Neural cell (in vitro differentiated cells): ENCODE measurements at regions not wholly inside any gene's neighbourhood (a gene's known extent, or its start where the extent isn't known, plus 50 kb on each side); places are given as distances from the start of the nearest gene placed in this dataset.

Source experiments
- H2AFZ ChIP-seq: fragments of 200-600, 300-800 bp; sonication (generic), shearing (Covaris generic); 2 replicates; pipeline ENCODE4 v1.6.0; 2014; ENCODE audit warnings: low read depth, mild to moderate bottlenecking, antibody characterized with exemption, low read length, moderate library complexity
- H3F3A ChIP-seq: fragments of 200-600 bp; shearing (Covaris generic); 2 replicates; pipeline ENCODE4 v1.6.1; 2016; ENCODE audit warnings: mild to moderate bottlenecking, moderate library complexity, mixed read lengths, antibody characterized with exemption, low read length; ENCODE audit not compliant: insufficient read depth, poor library complexity, severe bottlenecking
- H3K27ac ChIP-seq: fragments of 200-600, 300-800 bp; sonication (generic), shearing (Covaris generic); 2 replicates; pipeline ENCODE4 v1.5.1; 2014; ENCODE audit warnings: mild to moderate bottlenecking, low read length, moderate library complexity
- H3K27me3 ChIP-seq: fragments of 300-800, 200-600 bp; sonication (generic), shearing (Covaris generic); 2 replicates; pipeline ENCODE4 v1.6.0; 2014; ENCODE audit warnings: mild to moderate bottlenecking, low read depth, low read length, moderate library complexity; ENCODE audit not compliant: insufficient read depth
- H3K36me3 ChIP-seq: fragments of 300-800, 200-600 bp; sonication (generic), shearing (Covaris generic); 2 replicates; pipeline ENCODE4 v1.5.1; 2014; ENCODE audit warnings: mild to moderate bottlenecking, antibody characterized with exemption, low read length, moderate library complexity; ENCODE audit not compliant: insufficient read depth
- H3K4me2 ChIP-seq: fragments of 300-800, 200-600 bp; sonication (generic), shearing (Covaris generic); 2 replicates; pipeline ENCODE4 v1.6.0; 2014; ENCODE audit warnings: mild to moderate bottlenecking, low read length
- H3K4me3 ChIP-seq: fragments of 300-800, 200-600 bp; sonication (generic), shearing (Covaris generic); 2 replicates; pipeline ENCODE4 v1.5.1; 2014; ENCODE audit warnings: mild to moderate bottlenecking, low read length, moderate library complexity
- H3K79me2 ChIP-seq: fragments of 200-600 bp; shearing (Covaris generic); replicated peaks from 2 replicates; pipeline ENCODE4 v1.6.0; 2014; ENCODE audit warnings: mild to moderate bottlenecking, low read length, moderate library complexity; ENCODE audit not compliant: insufficient read depth
- H3K9ac ChIP-seq: fragments of 300-800, 200-600 bp; sonication (generic), shearing (Covaris generic); 2 replicates; pipeline ENCODE4 v1.6.1; 2016; ENCODE audit warnings: mild to moderate bottlenecking, low read length, mixed read lengths
- H3K9me2 ChIP-seq: fragments of 200-600 bp; shearing (Covaris generic); 2 replicates; pipeline ENCODE4 v1.6.1; 2016; ENCODE audit warnings: mild to moderate bottlenecking, low read length, mixed read lengths; ENCODE audit not compliant: insufficient read depth
- H3K9me3 ChIP-seq: fragments of 200-600, 300-800 bp; sonication (generic), shearing (Covaris generic); 2 replicates; pipeline ENCODE4 v1.6.1; 2016; ENCODE audit warnings: mild to moderate bottlenecking, mixed run types, low read length, moderate library complexity, mixed read lengths
- H4K20me1 ChIP-seq: fragments of 200-600 bp; shearing (Covaris generic); 2 replicates; pipeline ENCODE4 v1.6.1; 2016; ENCODE audit warnings: mild to moderate bottlenecking, mixed run types; ENCODE audit not compliant: insufficient read depth
- EP300 ChIP-seq: fragments of 450-650 bp; conservative IDR thresholded peaks from 2 replicates; pipeline ENCODE4 v1.6.1; 2014; ENCODE audit warnings: antibody characterized with exemption, mild to moderate bottlenecking, moderate library complexity; ENCODE audit not compliant: poor library complexity, severe bottlenecking
- EZH2 ChIP-seq: fragments of 200-600, 300-800 bp; shearing (Covaris generic), sonication (generic); IDR thresholded peaks from 2 replicates; pipeline ENCODE4 v1.6.1; 2014; ENCODE audit warnings: antibody characterized with exemption, low read length, borderline replicate concordance, mild to moderate bottlenecking; ENCODE audit not compliant: insufficient read depth, poor library complexity, severe bottlenecking
- MXI1 ChIP-seq: fragments of 450-650 bp; conservative IDR thresholded peaks from 2 replicates; pipeline ENCODE4 v1.6.1; 2014; ENCODE audit warnings: antibody characterized with exemption, mild to moderate bottlenecking; ENCODE audit not compliant: poor library complexity, severe bottlenecking
- POLR2AphosphoS5 ChIP-seq: IDR thresholded peaks from 2 replicates; pipeline ENCODE4 v1.6.1; 2012
- RAD21 ChIP-seq: fragments of 450-650 bp; conservative IDR thresholded peaks from 2 replicates; pipeline ENCODE4 v1.6.1; 2014; ENCODE audit warnings: antibody characterized with exemption, mild to moderate bottlenecking, moderate library complexity
- REST ChIP-seq: IDR thresholded peaks from 2 replicates; pipeline ENCODE4 v1.6.1; 2012; ENCODE audit warnings: borderline replicate concordance
- SMC3 ChIP-seq: fragments of 450-650 bp; conservative IDR thresholded peaks from 2 replicates; pipeline ENCODE4 v1.6.1; 2014; ENCODE audit warnings: antibody characterized with exemption, mild to moderate bottlenecking, moderate library complexity; ENCODE audit not compliant: poor library complexity
- TAF1 ChIP-seq: IDR thresholded peaks from 2 replicates; pipeline ENCODE4 v1.6.1; 2012; ENCODE audit warnings: low read depth
- TF ChIP-seq, protein P1 (sequence below): fragments of 450-650 bp; IDR thresholded peaks from 2 replicates; pipeline ENCODE4 v1.5.1; 2014; ENCODE audit warnings: antibody characterized with exemption, mild to moderate bottlenecking, moderate library complexity; ENCODE audit not compliant: poor library complexity, severe bottlenecking

GRCh38 chr3:43198301-43198700, 88.0 kb upstream of the SNRK start:
- H2AFZ ChIP-seq = no peak overlapping the region
- H3K36me3 ChIP-seq = no peaks in the 10 kb centered on the region
- no peaks in the 10 kb centered on the region for H3K9me2 ChIP-seq
- no peaks in the 10 kb centered on the region for H3K79me2 ChIP-seq
- TF ChIP-seq EZH2 (no peak), TAF1 (no peak), POLR2AphosphoS5 (no peak), SMC3 (no peak), REST (no peak), EP300 (no peak), RAD21 (no peak)
- TF ChIP-seq, protein P1, sequence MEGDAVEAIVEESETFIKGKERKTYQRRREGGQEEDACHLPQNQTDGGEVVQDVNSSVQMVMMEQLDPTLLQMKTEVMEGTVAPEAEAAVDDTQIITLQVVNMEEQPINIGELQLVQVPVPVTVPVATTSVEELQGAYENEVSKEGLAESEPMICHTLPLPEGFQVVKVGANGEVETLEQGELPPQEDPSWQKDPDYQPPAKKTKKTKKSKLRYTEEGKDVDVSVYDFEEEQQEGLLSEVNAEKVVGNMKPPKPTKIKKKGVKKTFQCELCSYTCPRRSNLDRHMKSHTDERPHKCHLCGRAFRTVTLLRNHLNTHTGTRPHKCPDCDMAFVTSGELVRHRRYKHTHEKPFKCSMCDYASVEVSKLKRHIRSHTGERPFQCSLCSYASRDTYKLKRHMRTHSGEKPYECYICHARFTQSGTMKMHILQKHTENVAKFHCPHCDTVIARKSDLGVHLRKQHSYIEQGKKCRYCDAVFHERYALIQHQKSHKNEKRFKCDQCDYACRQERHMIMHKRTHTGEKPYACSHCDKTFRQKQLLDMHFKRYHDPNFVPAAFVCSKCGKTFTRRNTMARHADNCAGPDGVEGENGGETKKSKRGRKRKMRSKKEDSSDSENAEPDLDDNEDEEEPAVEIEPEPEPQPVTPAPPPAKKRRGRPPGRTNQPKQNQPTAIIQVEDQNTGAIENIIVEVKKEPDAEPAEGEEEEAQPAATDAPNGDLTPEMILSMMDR = no peak
- no peaks in the 10 kb centered on the region for H3K27me3 ChIP-seq
- H3K4me3 ChIP-seq = no peak overlapping the region
- peaks cover 1% of the 10 kb centered on the region for H3F3A ChIP-seq
- H3K4me2 ChIP-seq = no peak overlapping the region
- H3K27ac ChIP-seq = no peak overlapping the region
- H3K9ac ChIP-seq = no peak overlapping the region
- no peaks in the 10 kb centered on the region for H4K20me1 ChIP-seq
- no peaks in the 10 kb centered on the region for H3K9me3 ChIP-seq

DNA sequence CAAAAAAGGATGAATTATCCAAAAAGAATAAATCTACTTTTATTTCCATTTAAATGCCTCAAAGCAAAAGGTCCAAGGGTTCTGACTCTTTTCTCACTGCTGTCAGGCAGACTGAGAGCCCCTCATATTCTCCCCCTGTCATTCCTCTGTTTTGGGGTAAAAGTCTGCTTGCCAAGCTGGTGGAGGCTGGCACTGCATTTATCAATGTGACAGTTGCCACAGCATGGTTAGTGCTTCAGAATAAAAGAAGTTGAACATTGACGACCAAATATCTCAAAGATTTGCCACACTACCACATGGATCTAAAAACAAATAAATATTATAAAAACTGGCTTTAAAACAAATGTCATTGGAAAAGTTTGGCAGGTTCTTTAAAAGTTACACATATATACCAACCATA, 89.2 kb upstream of the SNRK start:
- Histone ChIP-seq H3K27me3 (no peaks in the 10 kb centered on the region), H3K9me3 (no peaks in the 10 kb centered on the region), H2AFZ (no peak overlapping the region), H3K9me2 (no peaks in the 10 kb centered on the region), H3F3A (no peaks in the 10 kb centered on the region), H4K20me1 (no peaks in the 10 kb centered on the region), H3K36me3 (no peaks in the 10 kb centered on the region), H3K4me3 (no peak overlapping the region), H3K27ac (no peak overlapping the region), H3K4me2 (no peak overlapping the region), H3K9ac (no peak overlapping the region), H3K79me2 (no peaks in the 10 kb centered on the region)
- TF ChIP-seq, protein P1 = no peak
- TF ChIP-seq TAF1 = no peak
- no peak for TF ChIP-seq EZH2
- no peak for TF ChIP-seq RAD21
- no peak for TF ChIP-seq SMC3
- TF ChIP-seq EP300 = no peak
- TF ChIP-seq POLR2AphosphoS5 = no peak
- no peak for TF ChIP-seq REST
- no peak for TF ChIP-seq MXI1
